Skeletal muscle cell (primary cell): ENCODE measurements at regions not wholly inside any gene's neighbourhood (a gene's known extent, or its start where the extent isn't known, plus 50 kb on each side); places are given as distances from the start of the nearest gene placed in this dataset.
A peak's percentile ranks its signal among the peaks of the same experiment; 100 is the strongest.
"Not testable (repeated sequence)": the region's sequence is repeated elsewhere in the genome, so short reads cannot be mapped to it uniquely, and the experiment has no call there.

ENCODE experiments used
- DNase-seq: peaks from one replicate; pipeline ENCODE4 v3.0.0-alpha.2; 2010; ENCODE audit warnings: low read depth
- H3K4me3 ChIP-seq: 2 replicates; pipeline ENCODE4 v1.5.1; 2011; ENCODE audit warnings: low read depth, mild to moderate bottlenecking, control low read depth, low read length, moderate library complexity

DNA sequence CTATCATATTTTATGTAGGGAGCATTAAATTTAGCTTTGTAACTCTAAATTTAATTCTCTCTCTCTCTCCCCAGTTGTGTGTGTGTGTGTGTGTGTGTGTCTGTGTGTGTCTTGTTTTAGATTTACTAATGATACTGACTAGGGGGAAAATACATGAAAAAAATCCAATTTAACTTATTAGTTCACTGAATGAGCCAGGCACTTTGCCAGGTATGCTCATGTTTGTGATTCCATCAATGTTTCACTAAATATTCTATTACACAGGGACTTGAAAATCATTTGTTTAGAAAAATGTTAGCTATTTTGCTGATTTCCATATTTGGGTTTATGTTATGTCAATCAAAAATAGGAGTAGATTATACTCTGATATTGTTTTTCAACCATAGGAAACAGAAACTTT lies 203.7 kb upstream of the ZNF804A start:
- DNase-seq, result no peak
- no peak overlapping the region for H3K4me3 ChIP-seq

DNA sequence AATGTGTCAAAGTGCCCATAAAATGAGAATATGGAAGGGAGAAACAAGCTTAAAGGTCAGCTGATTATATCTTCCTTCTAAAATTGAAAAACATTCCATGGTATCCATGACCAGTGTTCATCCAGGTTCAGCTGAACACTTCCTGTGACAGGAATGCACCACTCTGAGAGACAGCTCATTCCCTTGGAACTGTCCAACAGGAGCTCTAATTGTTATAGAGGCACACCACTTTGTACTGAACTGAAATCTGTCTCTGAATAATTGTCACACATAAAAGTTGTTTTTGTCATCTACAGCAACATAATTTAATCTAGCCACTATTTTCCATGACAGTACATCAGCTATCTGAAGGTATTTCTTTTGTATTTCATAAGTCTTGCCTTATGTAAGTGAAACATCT lies 195.9 kb upstream of the ZNF804A start:
- DNase-seq, result no peak

DNA sequence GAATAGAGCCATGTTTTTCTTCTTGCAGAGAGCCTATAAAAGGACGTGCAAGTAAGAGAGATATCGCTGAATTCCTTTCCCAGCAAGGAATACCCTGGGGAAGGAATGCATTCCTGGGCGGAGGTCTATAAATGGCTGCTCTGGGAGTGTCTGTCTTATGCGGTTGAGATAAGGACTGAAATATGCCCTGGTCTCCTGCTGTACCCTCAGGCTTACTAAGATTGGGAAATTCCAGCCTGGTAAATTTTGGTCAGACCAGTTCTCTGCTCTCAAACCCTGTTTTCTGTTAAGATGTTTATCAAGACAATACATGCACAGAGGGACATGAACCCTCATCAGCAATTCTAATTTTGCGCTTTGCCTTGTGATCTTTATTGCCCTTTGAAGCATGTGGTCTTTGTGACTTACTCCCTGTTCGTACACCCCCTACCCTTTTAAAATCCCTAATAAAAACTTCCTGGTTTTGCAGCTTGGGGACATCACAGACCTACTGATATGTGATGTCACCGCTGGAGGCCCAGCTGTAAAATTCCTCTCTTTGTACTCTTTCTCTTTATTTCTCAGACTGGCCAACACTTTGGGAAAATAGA lies 191.2 kb upstream of the ZNF804A start:
- DNase-seq, H3K4me3 ChIP-seq: not testable (repeated sequence)

More for the DNA sequence above, 195.9 kb upstream of the ZNF804A start:
- H3K4me3 ChIP-seq, result no peak overlapping the region

DNA sequence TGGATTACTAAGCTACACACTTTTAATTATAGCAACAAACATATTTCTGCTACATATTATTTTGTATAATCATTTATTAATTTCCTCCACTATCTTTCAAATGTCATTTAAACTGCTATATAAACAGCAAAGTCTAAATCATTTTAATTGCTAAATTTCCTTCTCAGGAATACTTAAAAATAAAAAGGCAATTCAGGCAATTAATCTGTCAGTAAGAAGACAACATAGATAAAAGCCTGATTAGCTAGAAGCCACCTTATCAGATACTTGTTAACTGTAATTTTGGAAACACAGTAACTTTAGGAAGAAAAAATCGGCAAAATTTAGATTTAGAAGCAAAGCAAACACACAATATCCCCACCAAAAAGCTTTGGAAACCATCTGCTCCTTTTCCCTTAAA lies 188.2 kb upstream of the ZNF804A start:
- no peak overlapping the region for H3K4me3 ChIP-seq
- DNase-seq, result no peak

DNA sequence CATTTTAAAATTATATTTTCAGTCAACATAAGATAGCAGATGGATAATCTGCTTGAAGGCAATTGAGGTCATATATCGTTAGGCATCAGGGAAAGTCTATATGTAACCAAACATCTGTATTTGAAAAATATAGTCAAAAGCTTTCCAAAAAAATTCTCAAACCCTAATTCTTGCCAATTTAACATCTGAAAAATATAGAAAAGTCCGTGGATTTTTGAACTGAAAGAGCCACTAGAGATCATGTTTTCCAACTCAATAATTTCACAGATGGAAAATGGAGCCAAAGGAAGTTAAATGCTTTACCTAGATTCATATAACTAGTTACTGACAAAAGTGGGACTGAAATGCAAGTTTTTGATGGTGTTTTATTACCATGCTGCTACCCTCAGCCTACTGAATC lies 185.1 kb upstream of the ZNF804A start:
- H3K4me3 ChIP-seq, result no peak overlapping the region
- no peak for DNase-seq

DNA sequence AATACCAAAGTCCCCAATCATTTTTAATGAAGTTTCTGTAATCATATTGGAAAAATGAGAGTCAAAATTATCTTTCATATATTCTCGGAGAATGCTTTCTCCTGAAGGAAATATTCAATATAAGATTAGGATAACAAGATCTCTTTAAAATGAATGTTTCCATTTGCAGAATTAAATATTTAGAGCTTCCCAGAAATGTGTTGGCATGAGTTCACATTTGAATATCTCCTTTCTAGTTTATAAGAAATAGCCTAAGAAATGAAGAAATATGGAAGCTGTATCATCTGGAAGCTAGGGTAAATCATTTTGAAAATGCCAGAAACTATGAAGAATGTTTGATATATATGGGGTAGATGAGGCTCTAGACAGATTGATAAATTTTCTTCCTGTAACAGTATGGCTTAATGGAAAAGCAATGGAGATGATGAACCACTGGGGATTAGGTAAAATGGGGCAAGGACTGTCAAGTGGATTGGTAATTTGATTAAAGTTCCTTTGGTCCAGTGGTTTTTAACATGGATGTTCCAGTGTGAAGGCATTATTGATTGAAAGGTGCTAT lies 184.6 kb upstream of the ZNF804A start:
- H3K4me3 ChIP-seq, result no peak overlapping the region
- DNase-seq, result no peak

DNA sequence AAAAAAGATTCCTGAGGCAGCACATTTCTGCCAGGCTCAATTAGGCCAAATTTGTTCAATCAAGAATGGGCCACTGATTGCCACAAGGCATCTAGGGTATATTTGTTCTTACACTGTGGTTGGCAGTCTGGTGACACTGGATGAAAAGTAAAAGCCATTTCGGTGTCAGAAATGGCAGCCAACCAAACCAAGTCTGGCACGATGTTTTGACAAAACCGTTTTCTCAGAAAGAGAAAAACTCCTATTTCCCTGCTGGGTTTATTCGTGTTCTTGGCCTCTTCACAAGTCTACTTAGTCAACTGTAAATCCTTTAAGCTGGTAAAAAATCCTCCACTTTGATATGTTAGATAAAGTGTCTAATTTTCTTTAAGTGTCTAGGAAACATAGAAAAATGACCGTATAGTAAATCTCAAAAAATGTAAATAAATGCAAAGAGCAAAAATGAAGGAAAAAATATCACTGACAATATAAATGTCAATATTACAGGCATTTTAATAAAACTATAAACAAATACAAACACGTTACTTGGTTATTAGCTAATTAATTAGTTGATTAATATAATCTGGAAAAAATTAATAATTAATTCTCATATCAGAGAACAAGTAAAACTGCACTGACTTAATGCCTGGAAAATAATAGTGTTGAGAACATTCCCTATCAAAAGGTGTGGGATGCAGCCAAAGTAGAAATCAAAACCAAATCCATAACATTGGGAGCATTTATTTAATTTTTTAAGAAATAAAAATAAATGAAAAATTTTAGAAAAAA lies 182.0 kb upstream of the ZNF804A start:
- no peak for DNase-seq
- no peak overlapping the region for H3K4me3 ChIP-seq

DNA sequence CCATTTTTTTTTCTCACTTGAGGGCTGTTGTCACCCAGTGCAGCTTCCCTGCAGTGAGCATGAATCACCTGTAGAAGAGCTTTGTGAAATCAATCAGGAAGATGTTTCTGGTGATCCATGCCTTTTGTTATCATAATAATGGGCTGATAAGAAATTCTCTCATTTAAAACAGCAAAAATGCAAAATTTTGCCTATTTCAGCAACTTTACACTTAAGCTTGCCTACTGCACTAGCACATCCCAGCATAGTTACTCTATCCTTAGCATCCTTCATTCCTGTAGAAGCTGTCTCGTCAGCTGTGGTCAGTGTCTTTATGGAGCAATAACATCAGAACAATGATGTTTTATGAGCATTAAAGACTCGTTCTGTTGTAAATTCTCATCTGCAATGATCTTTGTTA lies 178.6 kb upstream of the ZNF804A start:
- no peak for DNase-seq

DNA sequence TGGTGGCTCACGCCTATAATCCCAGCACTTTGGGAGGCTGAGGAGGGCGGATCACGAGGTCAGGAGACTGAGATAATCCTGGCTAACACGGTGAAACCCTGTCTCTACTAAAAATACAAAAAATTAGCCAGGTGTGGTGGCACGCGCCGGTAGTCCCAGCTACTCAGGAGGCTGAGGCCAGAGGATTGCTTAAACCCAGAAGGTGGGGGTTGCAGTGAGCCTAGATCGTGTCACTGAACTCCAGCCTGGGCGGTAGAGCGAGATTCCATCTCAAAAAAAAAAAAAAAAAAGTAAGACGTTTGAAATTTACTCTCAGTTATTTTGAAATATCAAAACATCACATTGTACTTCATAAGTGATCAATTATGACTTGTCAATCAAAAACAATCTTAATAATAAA lies 176.9 kb upstream of the ZNF804A start:
- H3K4me3 ChIP-seq, DNase-seq: not testable (repeated sequence)

More for the DNA sequence above, 178.6 kb upstream of the ZNF804A start:
- no peak overlapping the region for H3K4me3 ChIP-seq

DNA sequence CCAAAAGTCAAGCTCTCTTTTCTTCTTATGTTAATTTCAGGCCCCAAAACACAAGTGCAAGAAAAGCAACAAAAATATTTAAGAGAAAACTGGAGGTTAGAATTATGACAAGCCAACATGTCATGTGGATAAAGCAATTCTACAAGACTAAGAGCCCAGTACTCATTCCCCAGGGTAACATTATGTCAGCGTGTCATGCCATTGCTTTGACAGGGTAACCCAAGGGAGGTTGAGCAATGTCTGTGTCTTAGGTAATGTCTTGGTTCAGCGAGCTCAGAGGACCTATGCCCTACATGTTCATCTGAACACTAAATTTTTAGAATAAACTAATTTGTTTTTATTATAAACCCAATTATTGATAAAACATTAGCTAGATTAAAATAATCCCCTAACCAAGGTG lies 173.2 kb upstream of the ZNF804A start:
- peak; percentile 50 for DNase-seq
- H3K4me3 ChIP-seq, result no peak overlapping the region

DNA sequence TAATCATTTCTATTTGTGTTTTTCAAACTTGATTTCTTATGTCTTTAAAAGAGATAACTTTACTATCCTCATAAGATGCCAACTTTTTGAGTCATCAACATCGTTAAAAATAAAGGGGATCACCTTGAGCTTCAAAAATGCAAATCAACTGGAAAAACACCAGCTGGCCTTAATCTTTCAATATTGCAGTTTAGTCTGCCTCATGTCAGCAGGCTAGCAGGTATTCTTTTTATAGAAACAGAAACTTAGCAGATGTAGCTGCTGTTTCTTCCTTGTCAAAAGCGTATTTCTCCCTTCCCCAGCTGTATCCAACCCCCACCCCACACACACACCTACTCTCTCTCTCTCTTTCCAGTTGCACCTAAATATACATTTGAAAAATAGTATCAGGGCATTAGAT lies 154.1 kb upstream of the ZNF804A start:
- DNase-seq, result no peak
- no peak overlapping the region for H3K4me3 ChIP-seq

DNA sequence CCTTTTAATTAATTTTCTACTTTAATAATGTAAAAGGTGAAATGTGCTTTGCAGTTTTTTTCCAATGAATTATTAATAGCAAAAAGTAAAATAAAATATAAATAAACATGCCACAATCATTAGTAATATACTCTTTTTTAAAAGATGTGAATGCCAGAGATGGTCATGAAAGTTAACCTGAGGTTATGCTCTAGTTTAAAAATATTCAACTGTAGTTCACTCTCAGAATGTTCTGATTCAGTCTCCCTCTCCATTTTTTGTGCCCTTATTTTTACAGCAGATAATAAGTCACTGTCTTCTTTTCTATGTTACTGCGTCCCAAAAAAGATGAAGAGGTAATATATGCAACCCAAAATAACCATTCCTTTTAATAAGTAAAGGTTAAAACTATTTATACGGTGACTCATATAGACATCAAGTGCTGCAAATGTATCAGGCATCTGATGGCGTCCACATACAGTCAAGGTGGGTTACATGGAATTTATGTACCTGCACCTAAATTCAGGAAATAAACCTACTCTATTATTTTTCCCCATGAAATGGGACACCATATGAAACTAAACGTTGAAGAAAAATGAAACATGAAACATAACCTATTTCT lies 153.6 kb upstream of the ZNF804A start:
- no peak overlapping the region for H3K4me3 ChIP-seq
- DNase-seq, result no peak

DNA sequence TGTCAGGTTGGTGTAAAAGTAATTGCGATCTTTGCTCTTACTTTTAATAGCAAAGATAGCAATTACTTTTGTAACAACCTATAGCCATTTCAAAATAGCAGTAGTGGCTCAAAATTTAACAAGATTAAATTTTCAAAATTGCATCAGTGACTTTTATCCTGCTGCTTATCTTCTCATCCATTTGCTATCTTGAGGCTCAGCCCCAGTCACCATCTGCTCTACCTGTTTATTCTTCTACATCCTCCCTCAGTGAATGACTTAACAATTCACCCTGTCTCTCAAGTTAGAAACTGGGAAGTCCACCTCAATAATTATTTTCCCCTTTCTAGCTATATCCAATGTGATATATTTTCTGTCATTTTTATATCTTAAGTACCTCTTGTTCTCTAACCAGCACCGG lies 148.6 kb upstream of the ZNF804A start:
- DNase-seq, result no peak

DNA sequence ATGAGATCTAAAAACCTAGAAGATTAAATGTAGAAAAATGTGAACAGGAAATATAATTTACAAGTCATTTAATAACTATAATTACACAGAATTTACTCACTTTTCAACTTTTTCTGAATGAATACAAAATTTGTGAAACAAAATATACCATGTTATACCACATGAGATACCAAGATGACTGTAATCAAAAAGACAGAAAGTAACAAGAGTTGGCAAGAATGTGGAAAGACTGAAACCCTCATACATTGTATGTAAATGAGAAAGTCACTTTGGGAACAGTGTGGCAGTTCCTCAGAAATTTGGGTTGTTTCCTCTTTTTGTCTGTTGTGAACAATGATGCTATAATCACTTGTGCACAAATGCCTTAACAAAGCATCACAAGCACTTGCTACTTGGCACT lies 145.4 kb upstream of the ZNF804A start:
- no peak for DNase-seq
- H3K4me3 ChIP-seq, result no peak overlapping the region

More for the DNA sequence above, 148.6 kb upstream of the ZNF804A start:
- no peak overlapping the region for H3K4me3 ChIP-seq

DNA sequence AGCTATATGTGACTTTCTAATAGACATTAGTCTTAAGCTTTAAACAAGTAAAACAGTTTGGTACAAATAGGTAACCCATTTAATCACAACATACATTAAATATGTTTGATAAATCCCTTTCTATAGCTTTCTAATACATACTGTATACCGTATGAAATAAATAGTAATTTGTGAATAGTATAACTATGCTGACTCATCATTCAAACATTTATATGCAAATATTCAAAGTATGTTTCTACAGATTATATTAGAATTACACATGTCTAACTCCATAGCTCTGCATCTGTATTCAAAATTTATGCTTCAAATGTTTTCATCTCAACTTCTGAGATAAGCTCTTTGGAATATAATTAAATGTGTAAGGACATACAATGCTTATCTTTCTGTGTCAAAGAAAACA lies 142.7 kb upstream of the ZNF804A start:
- no peak for DNase-seq
- no peak overlapping the region for H3K4me3 ChIP-seq

DNA sequence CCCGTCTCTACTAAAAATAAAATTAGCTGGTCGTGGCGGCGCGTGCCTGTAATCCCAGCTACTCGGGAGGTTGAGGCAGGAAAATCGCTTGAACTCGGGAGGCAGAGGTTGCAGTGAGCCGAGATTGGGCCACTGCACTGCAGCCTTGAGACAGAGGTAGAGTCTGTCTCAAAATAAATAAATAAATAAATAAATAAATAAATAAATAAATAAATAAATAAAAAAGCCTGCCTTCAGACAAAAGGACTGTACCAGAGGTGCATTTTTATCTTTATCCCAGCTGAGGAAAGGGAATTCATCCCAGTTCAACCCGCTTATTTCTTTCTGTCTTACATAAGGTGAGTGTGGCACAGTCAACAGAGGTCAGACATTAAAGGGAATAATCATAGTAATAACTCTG lies 141.6 kb upstream of the ZNF804A start:
- not testable (repeated sequence) for DNase-seq

DNA sequence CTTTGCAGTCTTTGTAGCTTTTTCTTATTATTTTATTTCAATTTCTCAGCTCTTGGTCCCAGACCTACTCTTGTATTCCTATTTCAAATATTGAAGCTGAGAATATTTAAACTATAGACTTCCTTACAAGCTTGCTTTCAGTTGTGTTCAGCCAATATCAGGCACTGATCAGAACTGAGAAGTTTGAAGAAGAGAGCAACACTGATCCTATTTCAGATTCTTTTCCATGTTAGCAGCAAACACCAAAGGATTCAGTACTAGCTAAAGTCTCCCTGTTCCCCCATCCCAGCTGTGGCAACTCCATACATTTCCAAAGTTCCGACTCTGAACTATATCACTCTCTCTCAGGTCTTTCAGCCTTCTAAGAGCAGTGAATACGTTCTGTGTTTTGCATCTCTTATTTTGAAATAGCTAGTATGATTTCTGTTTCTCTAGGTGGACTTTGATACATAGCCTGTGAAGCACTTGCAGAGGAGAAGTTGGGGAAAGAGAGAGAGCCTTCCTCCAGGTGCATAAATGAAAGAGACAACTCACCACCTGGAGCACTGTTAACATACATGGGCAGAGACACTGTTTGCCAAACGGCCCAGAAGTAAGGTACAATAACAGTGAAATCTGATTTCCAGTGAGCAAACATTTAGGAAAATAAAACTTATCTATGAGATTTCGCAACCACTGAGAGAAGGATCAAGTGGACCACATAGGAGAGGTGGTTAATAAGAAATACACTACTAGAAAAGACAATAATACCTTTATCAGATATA lies 135.0 kb upstream of the ZNF804A start:
- DNase-seq, result no peak
- H3K4me3 ChIP-seq, result no peak overlapping the region

More for the DNA sequence above, 141.6 kb upstream of the ZNF804A start:
- not testable (repeated sequence) for H3K4me3 ChIP-seq

DNA sequence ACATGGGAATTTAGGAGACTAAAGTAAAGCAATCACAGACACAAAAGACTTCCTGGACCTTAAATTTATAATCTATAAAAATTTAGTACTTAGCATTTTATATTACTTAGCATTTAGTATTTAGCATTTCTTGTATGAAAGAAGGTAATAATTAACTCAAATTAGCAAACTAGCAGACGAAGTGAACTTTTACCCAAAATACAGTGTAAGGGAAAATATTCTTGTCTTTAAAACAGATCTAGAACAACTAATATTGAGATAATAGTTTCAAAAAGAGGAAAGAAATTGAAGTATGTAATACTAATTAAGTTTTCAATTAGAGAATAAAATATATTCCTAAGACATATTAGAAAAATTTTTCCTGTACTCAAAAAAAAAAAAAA lies 134.5 kb upstream of the ZNF804A start:
- no peak for DNase-seq
- no peak overlapping the region for H3K4me3 ChIP-seq

DNA sequence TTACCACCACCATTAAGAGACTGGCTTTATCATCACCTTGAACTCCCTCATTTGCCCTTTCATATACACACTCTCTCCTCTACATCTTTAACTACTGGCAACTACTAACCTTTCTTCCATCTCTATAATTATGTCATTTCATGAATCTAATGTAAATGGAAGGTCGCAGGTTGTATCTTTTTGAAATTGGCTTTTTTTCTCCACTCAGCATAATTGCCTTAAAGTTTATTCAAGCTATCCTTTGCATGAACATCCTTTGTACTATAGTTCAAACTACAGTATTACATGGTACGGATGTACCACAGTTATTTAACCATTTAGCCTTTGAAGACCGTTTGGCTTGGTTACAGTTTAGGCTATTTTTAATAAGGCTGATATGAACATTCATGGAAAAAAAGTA lies 129.5 kb upstream of the ZNF804A start:
- no peak for DNase-seq
- H3K4me3 ChIP-seq, result no peak overlapping the region

DNA sequence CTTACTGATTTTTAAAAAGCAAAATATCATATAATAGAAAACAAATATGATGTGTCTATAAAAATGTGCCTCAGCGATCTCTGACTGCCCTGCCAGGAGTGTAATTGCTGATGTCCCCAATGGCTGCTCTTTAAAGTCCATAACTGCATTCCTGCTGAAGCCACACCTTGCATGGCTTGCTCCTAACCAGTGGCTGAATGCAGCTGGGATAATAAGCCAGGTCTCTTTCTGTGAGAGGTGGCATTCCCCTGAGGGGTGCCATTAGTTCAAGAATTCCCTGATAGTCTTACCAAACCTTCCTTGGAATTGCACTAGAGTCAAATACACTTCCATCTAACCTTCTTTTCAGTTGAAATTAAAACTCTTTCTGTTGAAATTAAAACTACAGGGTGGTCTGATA lies 125.8 kb upstream of the ZNF804A start:
- no peak for DNase-seq
- no peak overlapping the region for H3K4me3 ChIP-seq
